Subcutaneous abdominal adipose tissue (tissue), 5 donors: ENCODE measurements at regions not wholly inside any gene's neighbourhood (a gene's known extent, or its start where the extent isn't known, plus 50 kb on each side); places are given as distances from the start of the nearest gene placed in this dataset.

Experiments
- H3K27ac ChIP-seq: one replicate; pipeline ENCODE4 v1.7.0; 2013; ENCODE audit warnings: low read depth, mild to moderate bottlenecking, inconsistent platforms, low read length, moderate library complexity
- H3K27me3 ChIP-seq, 5 donors: one replicate each; pipeline ENCODE4 v1.7.0; 2013; ENCODE audit warnings: low read length in 5 of 5, inconsistent platforms in 1 of 5; ENCODE audit not compliant: control insufficient read depth in 5 of 5, insufficient read depth in 4 of 5
- H3K36me3 ChIP-seq, 5 donors: one replicate each; pipeline ENCODE4 v1.7.0; 2013; ENCODE audit warnings: low read length in 5 of 5; ENCODE audit not compliant: control insufficient read depth in 5 of 5, insufficient read depth in 5 of 5
- H3K4me1 ChIP-seq, 5 donors: one replicate each; pipeline ENCODE4 v1.7.0; 2013; ENCODE audit warnings: low read length in 5 of 5, mild to moderate bottlenecking in 3 of 5, moderate library complexity in 1 of 5; ENCODE audit not compliant: control insufficient read depth in 5 of 5, insufficient read depth in 5 of 5
- H3K4me3 ChIP-seq, 5 donors: one replicate each; pipeline ENCODE4 v1.7.0; 2013; ENCODE audit warnings: low read length in 5 of 5, low read depth in 1 of 5
- H3K9ac ChIP-seq, 5 donors: one replicate each; pipeline ENCODE4 v1.7.0; 2013; ENCODE audit warnings: low read length in 5 of 5, mild to moderate bottlenecking in 4 of 5, moderate library complexity in 3 of 5
- H3K9me3 ChIP-seq, 5 donors: one replicate each; pipeline ENCODE4 v1.7.0; 2013; ENCODE audit warnings: low read length in 5 of 5; ENCODE audit not compliant: control insufficient read depth in 5 of 5
- donor health status: healthy.
- donor health status: healthy.
- donor health status: healthy.
- donor health status: healthy.
- donor health status: healthy.

GRCh38 chr10:123471811-123472210, 194.3 kb upstream of the GPR26 start:
- Histone ChIP-seq H3K27ac (no peak overlapping the region), H3K27me3 (peaks cover 0 to 7% (median 5%) of the 10 kb centered on the region in 5 donors), H3K9me3 (no peaks in the 10 kb centered on the region), H3K9ac (no peak overlapping the region), H3K4me3 (no peak overlapping the region), H3K36me3 (no peaks in the 10 kb centered on the region), H3K4me1 (no peaks in the 10 kb centered on the region)

GRCh38 chr10:123472606-123473005, 193.5 kb upstream of the GPR26 start:
- H3K27ac ChIP-seq: no peak overlapping the region
- peaks cover 0 to 7% (median 5%) of the 10 kb centered on the region in 5 donors for H3K27me3 ChIP-seq
- H3K4me3 ChIP-seq: no peak overlapping the region

GRCh38 chr10:123474700-123475099, 191.5 kb upstream of the GPR26 start:
- Histone ChIP-seq H3K9me3 (no peaks in the 10 kb centered on the region), H3K4me3 (no peak overlapping the region), H3K4me1 (no peaks in the 10 kb centered on the region), H3K9ac (no peak overlapping the region), H3K36me3 (no peaks in the 10 kb centered on the region), H3K27ac (no peak overlapping the region), H3K27me3 (peaks cover 0 to 7% (median 5%) of the 10 kb centered on the region in 5 donors)

More at GRCh38 chr10:123472606-123473005, 193.5 kb upstream of the GPR26 start:
- H3K4me1 ChIP-seq: no peaks in the 10 kb centered on the region
- no peaks in the 10 kb centered on the region for H3K36me3 ChIP-seq
- H3K9ac ChIP-seq: no peak overlapping the region
- H3K9me3 ChIP-seq: no peaks in the 10 kb centered on the region

GRCh38 chr10:123475466-123475865, 190.7 kb upstream of the GPR26 start:
- Histone ChIP-seq H3K36me3 (no peaks in the 10 kb centered on the region), H3K9ac (no peak overlapping the region), H3K9me3 (no peaks in the 10 kb centered on the region), H3K4me3 (no peak overlapping the region), H3K4me1 (no peaks in the 10 kb centered on the region), H3K27me3 (peaks cover 0 to 10% (median 7%) of the 10 kb centered on the region in 5 donors), H3K27ac (no peak overlapping the region)

GRCh38 chr10:123478116-123478515, 188.0 kb upstream of the GPR26 start:
- peaks cover 0 to 12% (median 0%) of the 10 kb centered on the region in 5 donors for H3K27me3 ChIP-seq
- no peaks in the 10 kb centered on the region for H3K9me3 ChIP-seq
- H3K4me1 ChIP-seq: no peaks in the 10 kb centered on the region
- H3K36me3 ChIP-seq: no peaks in the 10 kb centered on the region
- H3K9ac ChIP-seq: no peak overlapping the region
- no peak overlapping the region for H3K27ac ChIP-seq
- no peak overlapping the region for H3K4me3 ChIP-seq

- H3K9ac ChIP-seq: no peak overlapping the region
- H3K4me3 ChIP-seq: no peak overlapping the region
- no peaks in the 10 kb centered on the region for H3K36me3 ChIP-seq
- H3K4me1 ChIP-seq: no peaks in the 10 kb centered on the region
- H3K27me3 ChIP-seq: peaks cover 0 to 10% (median 0%) of the 10 kb centered on the region in 5 donors
- no peak overlapping the region for H3K27ac ChIP-seq
- H3K9me3 ChIP-seq: no peaks in the 10 kb centered on the region
Observed at GRCh38 chr10:123479640-123480039, 186.5 kb upstream of the GPR26 start.

- no peak overlapping the region for H3K9ac ChIP-seq
- no peaks in the 10 kb centered on the region for H3K36me3 ChIP-seq
- H3K27ac ChIP-seq: no peak overlapping the region
- peaks cover 0 to 9% (median 0%) of the 10 kb centered on the region in 5 donors for H3K27me3 ChIP-seq
- H3K4me1 ChIP-seq: no peaks in the 10 kb centered on the region
- H3K4me3 ChIP-seq: no peak overlapping the region
- no peaks in the 10 kb centered on the region for H3K9me3 ChIP-seq
Observed at GRCh38 chr10:123480344-123480743, 185.8 kb upstream of the GPR26 start.

- Histone ChIP-seq H3K4me3 (no peak overlapping the region), H3K36me3 (no peaks in the 10 kb centered on the region), H3K27ac (no peak overlapping the region), H3K9me3 (no peaks in the 10 kb centered on the region), H3K9ac (no peak overlapping the region), H3K4me1 (no peaks in the 10 kb centered on the region), H3K27me3 (peaks cover 0 to 9% (median 0%) of the 10 kb centered on the region in 5 donors)
Observed at GRCh38 chr10:123480845-123481244, 185.3 kb upstream of the GPR26 start.

GRCh38 chr10:123484722-123485121, 181.4 kb upstream of the GPR26 start:
- no peak overlapping the region for H3K27ac ChIP-seq
- H3K27me3 ChIP-seq: peaks cover 0 to 9% (median 2%) of the 10 kb centered on the region in 5 donors
- H3K9ac ChIP-seq: no peak overlapping the region

GRCh38 chr10:123485341-123485960, 180.7 kb upstream of the GPR26 start:
- Histone ChIP-seq H3K27me3 (peaks cover 0 to 3% (median 2%) of the 10 kb centered on the region in 5 donors), H3K9ac (no peak overlapping the region), H3K4me1 (no peaks in the 10 kb centered on the region), H3K36me3 (no peaks in the 10 kb centered on the region), H3K9me3 (no peaks in the 10 kb centered on the region), H3K27ac (no peak overlapping the region), H3K4me3 (no peak overlapping the region)

More at GRCh38 chr10:123484722-123485121, 181.4 kb upstream of the GPR26 start:
- Histone ChIP-seq H3K9me3 (no peaks in the 10 kb centered on the region), H3K36me3 (no peaks in the 10 kb centered on the region), H3K4me3 (no peak overlapping the region), H3K4me1 (no peaks in the 10 kb centered on the region)
